ENCODE measurements at regions not wholly inside any gene's neighbourhood (a gene's known extent, or its start where the extent isn't known, plus 50 kb on each side); places are given as distances from the start of the nearest gene placed in this dataset.
"Not testable (repeated sequence)": the region's sequence is repeated elsewhere in the genome, so short reads cannot be mapped to it uniquely, and the experiment has no call there.

DNA sequence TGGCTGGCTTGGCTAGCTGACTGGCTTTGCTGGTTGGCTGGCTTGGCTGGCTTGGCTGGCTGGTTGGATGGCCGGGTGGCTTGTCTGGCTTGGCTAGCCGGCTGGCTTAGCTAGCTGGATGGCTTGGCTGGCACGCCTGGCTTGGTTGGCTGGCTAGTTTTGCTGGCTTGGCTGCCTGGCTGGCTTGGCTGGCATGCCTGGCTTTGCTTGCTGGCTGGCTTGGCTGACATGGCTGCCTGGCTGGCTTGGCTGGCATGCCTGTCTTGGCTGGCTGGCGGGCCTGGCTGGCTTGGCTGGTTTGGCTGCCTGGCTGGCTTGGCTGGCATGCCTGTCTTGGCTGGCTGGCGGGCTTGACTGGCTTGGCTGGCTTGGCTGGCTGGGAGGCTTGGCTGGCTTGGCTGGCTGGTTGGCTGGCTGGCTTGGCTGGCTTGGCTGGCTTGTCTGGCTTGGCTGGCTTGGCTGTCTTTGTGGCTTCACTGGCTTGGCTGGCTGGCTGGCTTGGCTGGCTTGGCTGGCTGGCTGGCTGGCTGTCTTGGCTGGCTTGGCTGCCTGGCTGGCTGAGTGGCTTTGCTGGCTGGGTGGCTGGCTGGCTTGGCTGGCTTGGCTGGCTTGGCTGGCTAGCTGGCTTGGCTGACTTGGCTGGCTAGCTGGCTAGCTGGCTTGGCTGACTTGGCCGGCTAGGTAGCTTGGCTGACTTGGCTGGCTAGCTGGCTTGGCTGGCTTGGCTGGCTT, 2808.9 kb downstream of the RPIA start:
- H3K36me3 Mint-ChIP-seq; H3K27ac Mint-ChIP-seq; CTCF ChIA-PET; H3K4me1 Mint-ChIP-seq (ENCODE audit: low read depth); POLR2A ChIA-PET; H3K27me3 Mint-ChIP-seq; intact Hi-C loops (cut with micrococcal nuclease); DNase-seq; H3K9me3 Mint-ChIP-seq; H3K4me3 Mint-ChIP-seq: not testable (repeated sequence)

DNA sequence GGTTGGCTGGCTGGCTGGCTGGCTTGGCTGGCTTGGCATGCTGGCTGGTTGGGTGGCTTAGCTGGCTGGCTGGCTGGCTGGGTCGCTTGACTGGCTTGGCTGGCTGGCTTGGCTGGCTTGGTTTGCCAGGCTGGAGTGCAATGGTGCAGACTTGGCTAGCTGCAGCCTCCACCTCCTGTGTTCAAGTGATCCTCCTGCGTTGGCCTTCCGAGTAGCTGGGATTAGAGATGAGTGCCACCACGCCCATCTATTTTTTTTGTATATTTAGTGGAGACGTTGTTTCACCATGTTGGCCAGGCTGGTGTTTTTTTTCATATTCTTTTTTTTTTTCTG, 2809.5 kb downstream of the RPIA start:
- intact Hi-C loops (cut with micrococcal nuclease); DNase-seq; H3K4me3 Mint-ChIP-seq; CTCF ChIA-PET; H3K36me3 Mint-ChIP-seq; H3K4me1 Mint-ChIP-seq (ENCODE audit: low read depth); H3K9me3 Mint-ChIP-seq; H3K27me3 Mint-ChIP-seq; H3K27ac Mint-ChIP-seq; POLR2A ChIA-PET: not testable (repeated sequence)

DNA sequence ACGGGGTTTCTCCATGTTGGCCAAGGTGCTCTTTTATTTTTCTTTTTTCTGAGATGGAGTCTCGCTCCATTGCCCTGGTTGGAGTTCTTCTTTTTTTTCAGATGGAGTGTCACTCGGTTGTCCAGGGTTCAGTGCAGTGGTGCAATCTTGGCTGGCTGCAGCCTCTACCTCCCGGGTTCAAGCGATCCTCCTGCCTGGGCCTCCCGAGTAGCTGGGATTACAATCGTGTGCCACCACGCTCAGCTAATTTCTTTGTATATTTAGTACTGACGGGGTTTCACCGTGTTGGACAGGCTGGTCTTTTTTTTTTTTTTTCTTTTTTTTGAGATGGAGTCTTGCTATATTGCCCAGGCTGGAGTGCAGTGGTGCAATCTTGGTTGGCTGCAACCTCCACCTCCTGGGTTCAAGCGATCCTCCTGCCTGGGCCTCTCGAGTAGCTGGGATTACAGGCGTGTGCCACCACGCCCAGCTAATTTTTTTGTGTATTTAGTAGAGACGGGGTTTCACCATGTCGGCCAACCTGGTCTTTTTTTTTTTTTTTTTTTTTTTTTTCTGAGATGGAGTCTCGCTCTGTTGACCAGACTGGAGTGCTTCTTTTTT, 2810.1 kb downstream of the RPIA start:
- H3K9me3 Mint-ChIP-seq; H3K27ac Mint-ChIP-seq; CTCF ChIA-PET; H3K4me1 Mint-ChIP-seq (ENCODE audit: low read depth); DNase-seq; H3K36me3 Mint-ChIP-seq; POLR2A ChIA-PET; H3K27me3 Mint-ChIP-seq; intact Hi-C loops (cut with micrococcal nuclease); H3K4me3 Mint-ChIP-seq: not testable (repeated sequence)

DNA sequence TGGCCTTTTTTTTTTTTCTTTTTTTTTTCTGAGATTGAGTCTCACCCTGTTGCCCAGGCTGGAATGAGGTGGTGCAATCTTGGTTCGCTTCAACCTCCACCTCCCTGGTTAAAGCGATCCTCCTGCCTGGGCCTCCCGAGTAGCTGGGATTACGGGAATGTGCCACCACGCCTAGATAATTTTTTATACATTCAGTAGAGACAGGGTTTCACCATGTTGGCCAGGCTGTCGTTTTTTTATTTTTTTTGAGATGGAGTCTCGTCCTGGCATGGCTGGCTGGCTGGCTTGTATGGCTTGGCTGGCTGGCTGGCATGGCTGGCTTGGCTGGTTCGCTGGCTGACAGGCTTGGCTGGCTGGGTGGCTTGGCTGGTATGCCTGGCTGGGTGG, 2812.1 kb downstream of the RPIA start:
- H3K9me3 Mint-ChIP-seq; H3K4me1 Mint-ChIP-seq (ENCODE audit: low read depth); intact Hi-C loops (cut with micrococcal nuclease); H3K4me3 Mint-ChIP-seq; CTCF ChIA-PET; H3K36me3 Mint-ChIP-seq; DNase-seq; H3K27ac Mint-ChIP-seq; H3K27me3 Mint-ChIP-seq; POLR2A ChIA-PET: not testable (repeated sequence)

DNA sequence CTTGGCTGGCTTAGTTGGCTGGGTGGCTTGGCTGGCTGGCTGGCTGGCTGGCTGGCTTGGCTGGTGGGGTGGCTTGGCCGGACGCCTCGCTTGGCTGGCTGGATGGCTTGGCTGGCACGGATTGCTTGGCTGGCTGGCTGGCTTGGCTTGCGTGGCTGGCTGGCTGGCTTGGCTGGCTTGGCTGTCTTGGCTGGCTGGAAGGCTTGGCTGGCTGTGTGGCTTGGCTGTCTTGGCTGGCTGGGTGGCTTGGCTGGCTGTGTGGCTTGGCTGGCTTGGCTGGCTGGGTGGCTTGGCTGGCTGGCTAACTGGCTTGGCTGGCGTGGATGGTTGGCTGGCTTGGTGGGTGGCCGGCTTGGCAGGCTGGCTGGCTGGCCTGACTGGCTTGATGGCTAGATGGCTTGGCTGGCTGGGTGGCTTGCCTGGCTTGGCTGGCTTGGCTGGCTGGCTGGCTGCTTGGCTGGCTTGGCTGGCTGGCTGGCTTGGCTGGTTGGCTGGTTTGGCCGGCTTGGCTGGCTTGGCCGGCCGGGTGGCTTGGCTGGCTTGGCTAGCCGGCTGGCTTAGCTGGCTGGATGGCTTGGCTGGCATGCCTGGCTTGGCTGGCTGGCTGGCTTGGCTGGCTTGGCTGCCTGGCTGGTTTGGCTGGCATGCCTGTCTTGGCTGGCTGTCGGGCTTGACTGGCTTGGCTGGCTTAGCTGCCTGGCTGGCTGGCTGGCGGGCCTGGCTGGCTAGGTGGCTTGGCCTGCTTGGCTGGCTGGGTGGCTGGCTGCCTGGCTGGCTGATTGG, 2812.7 kb downstream of the RPIA start:
- H3K36me3 Mint-ChIP-seq; H3K4me1 Mint-ChIP-seq (ENCODE audit: low read depth); DNase-seq; CTCF ChIA-PET; POLR2A ChIA-PET; H3K9me3 Mint-ChIP-seq; H3K27me3 Mint-ChIP-seq; H3K27ac Mint-ChIP-seq; H3K4me3 Mint-ChIP-seq; intact Hi-C loops (cut with micrococcal nuclease): not testable (repeated sequence)

DNA sequence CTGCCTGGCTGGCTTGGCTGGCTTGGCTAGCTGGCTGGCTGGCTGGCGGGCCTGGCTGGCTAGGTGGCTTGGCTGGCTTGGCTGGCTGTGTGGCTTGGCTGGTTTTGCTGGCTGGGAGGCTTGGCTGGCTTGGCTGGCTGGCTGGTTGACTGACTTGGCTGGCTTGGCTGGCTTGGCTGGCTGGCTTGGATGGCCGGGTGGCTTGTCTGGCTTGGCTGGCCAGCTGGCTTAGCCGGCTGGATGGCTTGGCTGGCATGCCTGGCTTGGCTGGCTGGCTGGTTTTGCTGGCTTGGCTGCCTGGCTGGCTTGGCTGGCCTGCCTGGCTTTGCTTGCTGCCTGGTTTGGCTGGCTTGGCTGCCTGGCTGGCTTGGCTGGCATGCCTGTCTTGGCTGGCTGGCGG, 2817.3 kb downstream of the RPIA start:
- H3K4me3 Mint-ChIP-seq; DNase-seq; H3K4me1 Mint-ChIP-seq (ENCODE audit: low read depth); CTCF ChIA-PET; H3K27ac Mint-ChIP-seq; H3K27me3 Mint-ChIP-seq; intact Hi-C loops (cut with micrococcal nuclease); H3K36me3 Mint-ChIP-seq; POLR2A ChIA-PET; H3K9me3 Mint-ChIP-seq: not testable (repeated sequence)

DNA sequence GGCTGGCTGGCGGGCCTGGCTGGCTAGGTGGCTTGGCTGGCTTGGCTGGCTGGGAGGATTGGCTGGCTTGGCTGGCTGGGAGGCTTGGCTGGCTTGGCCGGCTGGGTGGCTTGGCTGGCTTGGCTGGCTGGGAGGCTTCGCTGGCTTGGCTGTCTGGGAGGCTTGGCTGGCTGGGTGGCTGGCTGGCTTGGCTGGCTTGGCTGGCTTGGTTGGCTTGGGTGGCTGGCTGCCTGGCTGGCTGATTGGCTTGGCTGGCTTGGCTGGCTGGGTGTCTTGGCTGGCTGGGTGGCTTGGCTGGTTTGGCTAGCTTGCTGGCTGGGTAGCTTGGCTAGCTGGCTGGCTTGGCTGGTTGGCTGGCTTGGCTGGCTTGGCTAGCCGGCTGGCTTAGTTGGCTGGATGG, 2817.8 kb downstream of the RPIA start:
- POLR2A ChIA-PET, CTCF ChIA-PET: not testable (repeated sequence)

DNA sequence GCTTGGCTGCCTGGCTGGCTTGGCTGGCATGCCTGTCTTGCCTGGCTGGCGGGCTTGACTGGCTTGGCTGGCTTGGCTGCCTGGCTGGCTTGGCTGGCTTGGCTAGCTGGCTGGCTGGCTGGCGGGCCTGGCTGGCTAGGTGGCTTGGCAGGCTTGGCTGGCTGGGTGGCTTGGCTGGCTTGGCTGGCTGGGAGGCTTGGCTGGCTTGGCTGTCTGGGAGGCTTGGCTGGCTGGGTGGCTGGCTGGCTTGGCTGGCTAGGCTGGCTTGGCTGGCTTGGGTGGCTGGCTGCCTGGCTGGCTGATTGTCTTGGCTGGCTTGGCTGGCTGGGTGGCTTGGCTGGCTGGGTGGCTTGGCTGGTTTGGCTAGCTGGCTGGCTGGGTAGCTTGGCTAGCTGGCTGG, 2819.7 kb downstream of the RPIA start:
- POLR2A ChIA-PET; H3K27me3 Mint-ChIP-seq; H3K27ac Mint-ChIP-seq; H3K4me1 Mint-ChIP-seq (ENCODE audit: low read depth); H3K4me3 Mint-ChIP-seq; intact Hi-C loops (cut with micrococcal nuclease); CTCF ChIA-PET; H3K9me3 Mint-ChIP-seq; H3K36me3 Mint-ChIP-seq; DNase-seq: not testable (repeated sequence)

More for the DNA sequence above, 2817.8 kb downstream of the RPIA start:
- H3K4me1 Mint-ChIP-seq (ENCODE audit: low read depth); H3K36me3 Mint-ChIP-seq; H3K9me3 Mint-ChIP-seq; H3K4me3 Mint-ChIP-seq; H3K27me3 Mint-ChIP-seq; DNase-seq; H3K27ac Mint-ChIP-seq; intact Hi-C loops (cut with micrococcal nuclease): not testable (repeated sequence)

DNA sequence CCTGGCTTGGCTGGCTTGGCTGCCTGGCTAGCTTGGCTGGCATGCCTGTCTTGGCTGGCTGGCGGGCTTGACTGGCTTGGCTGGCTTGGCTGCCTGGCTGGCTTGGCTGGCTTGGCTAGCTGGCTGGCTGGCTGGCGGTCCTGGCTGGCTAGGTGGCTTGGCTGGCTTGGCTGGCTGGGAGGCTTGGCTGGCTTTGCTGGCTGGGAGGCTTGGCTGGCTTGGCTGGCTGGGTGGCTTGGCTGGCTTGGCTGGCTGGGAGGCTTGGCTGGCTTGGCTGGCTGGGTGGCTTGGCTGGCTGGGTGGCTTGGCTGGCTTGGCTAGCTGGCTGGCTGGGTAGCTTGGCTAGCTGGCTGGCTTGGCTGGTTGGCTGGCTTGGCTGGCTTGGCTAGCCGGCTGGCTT, 2824.5 kb downstream of the RPIA start:
- CTCF ChIA-PET; H3K4me3 Mint-ChIP-seq; DNase-seq; POLR2A ChIA-PET; H3K9me3 Mint-ChIP-seq; H3K27me3 Mint-ChIP-seq; H3K36me3 Mint-ChIP-seq; H3K27ac Mint-ChIP-seq; intact Hi-C loops (cut with micrococcal nuclease); H3K4me1 Mint-ChIP-seq (ENCODE audit: low read depth): not testable (repeated sequence)

DNA sequence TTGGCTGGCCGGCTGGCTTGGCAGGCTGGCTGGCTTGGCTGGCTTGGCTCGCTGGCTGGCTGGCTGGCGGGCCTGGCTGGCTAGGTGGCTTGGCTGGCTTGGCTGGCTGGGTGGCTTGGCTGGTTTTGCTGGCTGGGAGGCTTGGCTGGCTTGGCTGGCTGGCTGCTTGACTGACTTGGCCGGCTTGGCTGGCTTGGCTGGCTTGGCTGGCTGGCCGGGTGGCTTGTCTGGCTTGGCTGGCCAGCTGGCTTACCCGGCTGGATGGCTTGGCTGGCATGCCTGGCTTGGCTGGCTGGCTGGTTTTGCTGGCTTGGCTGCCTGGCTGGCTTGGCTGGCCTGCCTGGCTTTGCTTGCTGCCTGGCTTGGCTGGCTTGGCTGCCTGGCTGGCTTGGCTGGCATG, 2825.2 kb downstream of the RPIA start:
- H3K27ac Mint-ChIP-seq; DNase-seq; H3K27me3 Mint-ChIP-seq; CTCF ChIA-PET; POLR2A ChIA-PET; intact Hi-C loops (cut with micrococcal nuclease); H3K36me3 Mint-ChIP-seq; H3K4me1 Mint-ChIP-seq (ENCODE audit: low read depth); H3K9me3 Mint-ChIP-seq; H3K4me3 Mint-ChIP-seq: not testable (repeated sequence)

DNA sequence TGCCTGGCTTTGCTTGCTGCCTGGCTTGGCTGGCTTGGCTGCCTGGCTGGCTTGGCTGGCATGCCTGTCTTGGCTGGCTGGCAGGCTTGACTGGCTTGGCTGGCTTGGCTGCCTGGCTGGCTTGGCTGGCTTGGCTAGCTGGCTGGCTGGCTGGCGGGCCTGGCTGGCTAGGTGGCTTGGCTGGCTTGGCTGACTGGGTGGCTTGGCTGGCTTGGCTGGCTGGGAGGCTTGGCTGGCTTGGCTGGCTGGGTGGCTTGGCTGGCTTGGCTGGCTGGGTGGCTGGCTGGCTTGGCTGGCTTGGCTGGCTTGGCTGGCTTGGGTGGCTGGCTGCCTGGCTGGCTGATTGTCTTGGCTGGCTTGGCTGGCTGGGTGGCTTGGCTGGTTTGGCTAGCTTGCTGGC, 2826.4 kb downstream of the RPIA start:
- H3K4me1 Mint-ChIP-seq (ENCODE audit: low read depth); H3K27ac Mint-ChIP-seq; POLR2A ChIA-PET; H3K4me3 Mint-ChIP-seq; DNase-seq; CTCF ChIA-PET; H3K36me3 Mint-ChIP-seq; intact Hi-C loops (cut with micrococcal nuclease); H3K9me3 Mint-ChIP-seq; H3K27me3 Mint-ChIP-seq: not testable (repeated sequence)

DNA sequence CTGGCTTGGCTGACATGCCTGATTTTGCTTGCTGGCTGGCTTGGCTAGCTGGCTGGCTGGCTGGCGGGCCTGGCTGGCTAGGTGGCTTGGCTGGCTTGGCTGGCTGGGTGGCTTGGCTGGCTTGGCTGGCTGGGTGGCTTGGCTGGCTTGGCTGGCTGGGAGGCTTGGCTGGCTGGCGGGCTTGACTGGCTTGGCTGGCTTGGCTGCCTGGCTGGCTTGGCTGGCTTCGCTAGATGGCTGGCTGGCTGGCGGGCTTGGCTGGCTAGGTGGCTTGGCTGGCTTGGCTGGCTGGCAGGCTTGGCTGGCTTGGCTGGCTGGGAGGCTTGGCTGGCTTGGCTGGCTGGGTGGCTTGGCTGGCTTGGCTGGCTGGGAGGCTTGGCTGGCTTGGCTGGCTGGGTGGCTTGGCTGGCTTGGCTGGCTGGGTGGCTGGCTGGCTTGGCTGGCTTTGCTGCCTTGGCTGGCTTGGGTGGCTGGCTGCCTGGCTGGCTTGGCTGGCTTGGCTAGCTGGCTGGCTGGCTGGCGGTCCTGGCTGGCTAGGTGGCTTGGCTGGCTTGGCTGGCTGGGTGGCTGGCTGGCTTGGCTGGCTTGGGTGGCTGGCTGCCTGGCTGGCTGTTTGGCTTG, 2827.0 kb downstream of the RPIA start:
- POLR2A ChIA-PET; intact Hi-C loops (cut with micrococcal nuclease); H3K36me3 Mint-ChIP-seq; H3K9me3 Mint-ChIP-seq; CTCF ChIA-PET; H3K4me3 Mint-ChIP-seq; H3K27me3 Mint-ChIP-seq; H3K27ac Mint-ChIP-seq; DNase-seq; H3K4me1 Mint-ChIP-seq (ENCODE audit: low read depth): not testable (repeated sequence)

DNA sequence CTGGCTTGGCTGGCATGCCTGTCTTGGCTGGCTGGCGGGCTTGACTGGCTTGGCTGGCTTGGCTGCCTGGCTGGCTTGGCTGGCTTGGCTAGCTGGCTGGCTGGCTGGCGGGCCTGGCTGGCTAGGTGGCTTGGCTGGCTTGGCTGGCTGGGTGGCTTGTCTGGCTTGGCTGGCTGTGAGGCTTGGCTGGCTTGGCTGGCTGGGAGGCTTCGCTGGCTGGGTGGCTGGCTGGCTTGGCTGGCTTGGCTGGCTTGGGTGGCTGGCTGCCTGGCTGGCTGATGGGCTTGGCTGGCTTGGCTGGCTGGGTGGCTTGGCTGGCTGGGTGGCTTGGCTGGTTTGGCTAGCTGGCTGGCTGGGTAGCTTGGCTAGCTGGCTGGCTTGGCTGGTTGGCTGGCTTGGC, 2827.9 kb downstream of the RPIA start:
- H3K27me3 Mint-ChIP-seq; H3K36me3 Mint-ChIP-seq; H3K9me3 Mint-ChIP-seq; POLR2A ChIA-PET; DNase-seq; H3K4me1 Mint-ChIP-seq (ENCODE audit: low read depth); intact Hi-C loops (cut with micrococcal nuclease); H3K27ac Mint-ChIP-seq; H3K4me3 Mint-ChIP-seq; CTCF ChIA-PET: not testable (repeated sequence)

Measured in activated CD4-positive, alpha-beta memory T cell treated with anti-CD3 and anti-CD28 coated beads for 36 hours (primary cell).